ENCODE measurements at regions not wholly inside any gene's neighbourhood (a gene's known extent, or its start where the extent isn't known, plus 50 kb on each side); places are given as distances from the start of the nearest gene placed in this dataset.

DNA sequence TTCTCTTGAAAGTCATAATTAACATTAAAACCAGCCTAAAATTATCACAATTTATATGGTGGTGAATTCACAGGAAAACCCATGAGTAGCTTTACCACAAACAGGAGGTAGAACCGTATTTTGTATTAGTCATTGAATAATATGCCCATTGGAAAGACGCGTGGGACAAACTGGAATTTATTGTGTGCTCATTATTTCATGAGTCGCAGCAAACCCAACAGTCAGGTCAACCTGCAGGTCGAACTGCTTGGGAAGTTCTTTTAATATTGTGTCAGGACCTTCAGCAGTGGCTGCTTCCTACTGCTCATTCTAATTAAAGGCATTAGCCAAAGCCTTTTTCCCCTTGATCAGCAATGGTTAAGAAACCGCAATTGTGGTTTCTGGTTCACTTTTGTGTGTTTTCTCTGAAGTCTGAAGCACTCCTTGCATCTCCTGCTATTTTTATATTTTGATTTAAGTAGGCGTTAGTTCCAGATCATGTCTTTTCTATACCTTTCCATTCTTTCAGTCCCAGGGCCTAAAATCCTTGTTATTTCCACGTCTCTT, 100.1 kb downstream of the RAB11FIP2 start:
- H3K36me3 ChIP-seq = no peaks in the 10 kb centered on the region
- H3K4me3 ChIP-seq = no peak overlapping the region
- H3K9me3 ChIP-seq = no peaks in the 10 kb centered on the region
- TF ChIP-seq, protein P1, sequence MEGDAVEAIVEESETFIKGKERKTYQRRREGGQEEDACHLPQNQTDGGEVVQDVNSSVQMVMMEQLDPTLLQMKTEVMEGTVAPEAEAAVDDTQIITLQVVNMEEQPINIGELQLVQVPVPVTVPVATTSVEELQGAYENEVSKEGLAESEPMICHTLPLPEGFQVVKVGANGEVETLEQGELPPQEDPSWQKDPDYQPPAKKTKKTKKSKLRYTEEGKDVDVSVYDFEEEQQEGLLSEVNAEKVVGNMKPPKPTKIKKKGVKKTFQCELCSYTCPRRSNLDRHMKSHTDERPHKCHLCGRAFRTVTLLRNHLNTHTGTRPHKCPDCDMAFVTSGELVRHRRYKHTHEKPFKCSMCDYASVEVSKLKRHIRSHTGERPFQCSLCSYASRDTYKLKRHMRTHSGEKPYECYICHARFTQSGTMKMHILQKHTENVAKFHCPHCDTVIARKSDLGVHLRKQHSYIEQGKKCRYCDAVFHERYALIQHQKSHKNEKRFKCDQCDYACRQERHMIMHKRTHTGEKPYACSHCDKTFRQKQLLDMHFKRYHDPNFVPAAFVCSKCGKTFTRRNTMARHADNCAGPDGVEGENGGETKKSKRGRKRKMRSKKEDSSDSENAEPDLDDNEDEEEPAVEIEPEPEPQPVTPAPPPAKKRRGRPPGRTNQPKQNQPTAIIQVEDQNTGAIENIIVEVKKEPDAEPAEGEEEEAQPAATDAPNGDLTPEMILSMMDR (IDR thresholded peaks at IDR 0.05) = no peak
- TF ChIP-seq POLR2A (IDR thresholded peaks at IDR 0.05) = no peak
- TF ChIP-seq EP300 (IDR thresholded peaks at IDR 0.05) = no peak
- DNase-seq = no peak
- no peaks in the 10 kb centered on the region for H3K27me3 ChIP-seq
- H3K27ac ChIP-seq = no peak overlapping the region
- H3K4me1 ChIP-seq (ENCODE audit: insufficient read depth) = no peaks in the 10 kb centered on the region
- 79 to 83% (median 83%) methylated on average over 8 of the region's 8 CpGs for WGBS, 3 donors
- intact Hi-C loops (cut with DNase I) = no loop called here

GRCh38 chr10:117948493-117948892, 98.2 kb downstream of the RAB11FIP2 start:
- intact Hi-C loops (cut with DNase I) = no loop called here
- Histone ChIP-seq H3K36me3 (no peaks in the 10 kb centered on the region), H3K9me3 (no peaks in the 10 kb centered on the region), H3K27ac (no peak overlapping the region), H3K27me3 (no peaks in the 10 kb centered on the region), H3K4me3 (no peak overlapping the region), H3K4me1 (ENCODE audit: insufficient read depth) (no peaks in the 10 kb centered on the region)
- WGBS, 3 donors = 83 to 93% (median 91%) methylated on average over 3 of the region's 3 CpGs
- no peak for DNase-seq
- TF ChIP-seq EP300 (IDR thresholded peaks at IDR 0.05) (no peak), POLR2A (IDR thresholded peaks at IDR 0.05) (no peak)
- TF ChIP-seq, protein P1 (IDR thresholded peaks at IDR 0.05) = no peak

- H3K4me1 ChIP-seq (ENCODE audit: insufficient read depth) = no peaks in the 10 kb centered on the region
- no peak overlapping the region for H3K27ac ChIP-seq
- 42 to 57% (median 47%) methylated on average over 3 of the region's 3 CpGs for WGBS, 3 donors
- TF ChIP-seq, protein P1 (IDR thresholded peaks at IDR 0.05) = no peak
- TF ChIP-seq POLR2A (IDR thresholded peaks at IDR 0.05) = no peak
- TF ChIP-seq EP300 (IDR thresholded peaks at IDR 0.05) = no peak
- DNase-seq = no peak
- intact Hi-C loops (cut with DNase I) = no loop called here
- no peaks in the 10 kb centered on the region for H3K36me3 ChIP-seq
- H3K4me3 ChIP-seq = no peak overlapping the region
- H3K9me3 ChIP-seq = no peaks in the 10 kb centered on the region
- H3K27me3 ChIP-seq = no peaks in the 10 kb centered on the region
These were observed 96.3 kb downstream of the RAB11FIP2 start for GRCh38 chr10:117950408-117950807.
